OCI-LY3 (cell line): ENCODE measurements at regions not wholly inside any gene's neighbourhood (a gene's known extent, or its start where the extent isn't known, plus 50 kb on each side); places are given as distances from the start of the nearest gene placed in this dataset.

Source experiments
- CTCF ChIP-seq: fragments of 200-600, 300-600 bp; sonication (generic); IDR thresholded peaks from 2 replicates; pipeline ENCODE4 v1.5.1; 2014; ENCODE audit warnings: antibody characterized with exemption, low read length, low read depth
- EZH2phosphoT487 ChIP-seq: fragments of 200-600 bp; shearing (Covaris generic); IDR thresholded peaks from 2 replicates; pipeline ENCODE4 v1.6.1; 2018; ENCODE audit warnings: antibody characterized with exemption, mixed run types, low read depth

DNA sequence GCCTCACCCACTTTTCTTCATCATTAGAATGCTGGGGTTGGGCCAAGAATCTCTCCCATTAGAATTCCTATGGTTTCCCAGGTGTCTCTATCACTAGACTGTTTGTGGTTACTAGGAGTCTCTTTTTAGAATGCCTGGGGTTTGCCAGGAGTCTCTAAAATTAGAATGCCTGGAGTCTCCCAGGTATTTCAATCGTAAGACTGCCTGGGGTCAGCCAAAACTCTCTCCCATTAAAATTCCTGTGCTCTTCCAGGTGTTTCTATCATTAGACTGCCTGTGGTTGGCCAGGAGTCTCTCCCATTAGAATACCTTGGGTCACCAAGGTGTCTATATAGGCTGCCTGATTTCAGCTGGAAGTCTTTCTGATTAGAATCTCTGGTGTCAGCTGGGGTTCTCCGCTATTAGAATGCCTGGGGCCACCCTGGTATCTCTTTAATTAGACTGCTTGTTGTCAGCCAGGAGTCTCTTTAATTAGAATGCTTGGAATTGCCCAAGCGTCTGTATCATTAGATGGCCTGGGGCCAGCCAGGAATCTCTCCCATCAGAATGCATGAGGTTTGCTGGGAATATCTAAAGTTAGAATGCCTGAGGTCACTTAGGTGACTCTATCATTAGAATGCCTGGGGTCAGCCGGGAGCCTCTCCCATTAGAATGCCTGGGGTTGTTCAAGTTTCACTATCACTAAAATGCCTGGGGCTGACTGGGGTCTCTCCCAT is 1479.2 kb downstream of the UQCRFS1 start:
- TF ChIP-seq CTCF (no peak), EZH2phosphoT487 (no peak)
